ENCODE measurements at regions not wholly inside any gene's neighbourhood (a gene's known extent, or its start where the extent isn't known, plus 50 kb on each side); places are given as distances from the start of the nearest gene placed in this dataset.

DNA sequence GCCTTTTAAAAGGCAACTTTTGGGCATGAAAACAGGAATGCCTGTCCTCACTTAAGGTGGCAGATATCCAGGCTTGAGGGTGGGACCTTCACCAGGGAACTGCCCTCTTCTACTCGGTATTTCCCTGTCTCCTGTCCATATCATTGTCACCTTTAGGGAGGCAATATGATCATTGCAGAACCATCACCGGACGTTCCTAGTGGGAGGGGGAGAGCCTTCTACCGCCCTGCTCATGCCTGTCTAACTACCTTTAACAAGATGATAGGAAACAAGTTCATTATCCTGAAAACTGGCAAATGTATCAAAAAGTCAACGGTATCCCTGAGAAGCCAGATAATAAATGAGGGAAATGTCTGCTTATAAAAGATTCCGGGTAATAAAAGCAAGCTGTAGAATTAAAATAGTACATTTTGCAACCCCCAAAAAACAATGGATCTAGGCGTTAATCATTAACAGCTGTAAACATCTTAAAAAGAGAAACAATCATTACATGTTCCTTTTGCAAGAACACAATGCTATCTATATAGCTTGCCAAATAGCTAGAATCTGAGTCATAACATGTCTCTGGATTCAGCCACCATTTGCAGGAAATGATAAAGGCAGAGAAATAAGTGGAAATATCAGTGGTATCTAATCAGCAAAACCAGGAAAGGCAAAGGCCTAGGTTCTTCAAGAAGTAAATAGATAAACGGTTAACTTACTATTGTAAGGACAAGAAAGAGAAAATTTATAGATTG lies 852.9 kb upstream of the ADGRL4 start:
- DNase-seq (ENCODE audit: low read depth, low spot score): no peak

DNA sequence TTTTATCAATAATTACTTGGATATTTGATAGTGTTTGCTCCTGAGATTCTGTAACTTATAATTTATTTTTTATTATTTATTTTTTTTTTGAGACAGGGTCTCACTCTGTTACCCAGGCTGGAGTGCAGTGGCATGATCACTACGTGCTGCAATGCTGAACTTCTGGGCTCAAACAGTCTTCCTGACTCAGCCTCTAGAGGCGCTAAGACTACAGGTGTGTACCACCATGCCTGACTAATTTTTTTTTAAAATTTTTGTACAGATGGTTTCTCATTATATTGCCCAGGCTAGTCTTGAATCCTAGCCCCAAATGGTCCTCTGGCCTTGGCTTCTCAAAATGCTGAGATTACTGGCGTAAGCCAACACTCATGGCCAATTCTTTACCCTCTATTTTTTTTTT lies 845.5 kb upstream of the ADGRL4 start:
- DNase-seq (ENCODE audit: low read depth, low spot score): no peak

DNA sequence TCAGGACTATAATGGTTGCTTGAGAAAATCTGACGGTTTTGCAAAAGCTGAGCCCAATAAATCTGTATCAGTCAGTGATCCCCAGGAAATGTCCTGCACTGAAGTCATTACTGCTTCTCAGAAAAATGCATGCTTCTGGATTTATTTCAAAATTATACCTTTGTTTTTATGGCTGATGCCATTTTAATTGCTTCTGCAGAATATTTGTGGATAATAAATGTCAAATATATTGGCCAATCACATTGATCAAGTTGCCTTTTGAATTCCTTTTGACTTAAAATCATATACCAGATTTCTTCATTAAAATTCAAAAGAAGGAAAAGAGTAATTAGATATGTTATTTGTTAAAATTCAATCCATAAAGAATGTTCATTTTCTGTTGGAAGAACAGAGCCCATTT lies 842.9 kb upstream of the ADGRL4 start:
- no peak for DNase-seq (ENCODE audit: low read depth, low spot score)

DNA sequence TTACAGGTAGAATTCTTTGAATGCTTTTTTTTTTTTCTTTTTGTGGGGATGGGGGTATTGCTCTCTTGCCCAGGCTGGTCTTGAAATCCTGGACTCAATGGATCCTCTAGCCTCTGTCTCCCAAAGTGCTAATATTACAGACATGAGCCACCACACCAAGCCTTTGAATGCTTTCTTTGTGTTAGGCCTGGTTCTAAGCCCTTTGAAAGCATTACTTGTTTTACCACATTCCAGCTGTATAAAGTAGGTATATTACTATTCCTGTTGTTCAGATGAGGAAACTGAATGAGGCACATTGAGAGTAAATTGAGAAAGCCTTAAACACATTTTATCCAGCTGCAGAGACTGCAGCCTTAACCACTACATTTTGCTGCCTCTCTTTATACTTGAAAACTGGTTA lies 841.8 kb upstream of the ADGRL4 start:
- peak; percentile 20 for DNase-seq (ENCODE audit: low read depth, low spot score)

DNA sequence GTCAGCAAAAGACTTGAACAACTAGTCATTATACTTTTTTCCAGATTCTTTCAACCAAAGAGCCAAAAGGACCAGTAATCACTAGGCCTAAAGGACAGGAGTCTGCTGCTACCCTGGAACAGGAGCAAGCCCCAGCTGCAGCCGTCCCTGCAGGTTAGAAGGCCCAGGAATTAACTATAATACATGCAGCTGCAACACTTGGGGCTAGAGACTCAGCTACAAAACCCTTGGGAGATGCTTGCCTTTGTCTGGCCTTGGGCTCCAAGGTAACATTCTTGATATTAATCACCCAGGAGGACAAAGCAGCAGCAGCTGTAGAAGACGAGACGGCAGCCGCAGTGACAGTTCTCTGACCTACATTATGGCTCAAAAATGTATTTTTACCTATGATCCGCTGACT lies 841.2 kb upstream of the ADGRL4 start:
- DNase-seq (ENCODE audit: low read depth, low spot score): peak; percentile 14

DNA sequence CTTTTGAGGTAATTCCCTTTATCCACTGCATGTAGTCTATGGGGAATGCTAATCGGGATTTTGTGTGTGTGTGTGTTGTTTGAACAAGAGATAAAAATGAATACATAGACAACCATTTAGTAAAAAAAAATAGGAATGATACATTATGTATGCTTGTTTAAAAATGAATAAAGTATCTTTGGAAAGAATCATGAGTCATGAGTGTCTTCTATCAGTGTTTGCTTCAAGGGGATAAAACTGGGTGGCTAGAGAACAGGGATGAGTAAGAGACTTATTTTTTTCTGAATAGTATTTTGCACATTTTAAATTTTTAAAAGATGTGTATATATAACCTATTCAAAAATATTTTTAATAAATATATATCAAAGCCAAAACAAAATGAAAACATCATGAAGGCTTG lies 839.4 kb upstream of the ADGRL4 start:
- DNase-seq (ENCODE audit: low read depth, low spot score): no peak

DNA sequence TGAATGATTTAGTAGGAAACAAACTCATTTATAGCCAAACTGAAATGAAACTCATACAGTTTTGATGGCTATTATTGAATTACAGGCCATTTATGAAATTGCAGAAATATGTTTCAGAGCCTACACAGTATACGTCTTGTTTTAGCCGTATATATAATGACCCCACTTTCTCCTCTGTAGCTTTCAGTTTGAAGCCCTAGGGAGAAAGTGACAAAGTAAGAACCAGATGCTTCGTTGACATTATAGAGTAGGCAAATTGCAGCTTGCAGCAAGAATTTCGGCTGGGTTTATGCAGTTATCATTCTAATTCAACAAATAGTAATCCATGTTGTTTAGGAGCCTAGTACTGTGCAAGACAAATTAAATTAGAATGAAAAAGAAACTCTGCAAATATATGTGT lies 836.3 kb upstream of the ADGRL4 start:
- DNase-seq (ENCODE audit: low read depth, low spot score): no peak

DNA sequence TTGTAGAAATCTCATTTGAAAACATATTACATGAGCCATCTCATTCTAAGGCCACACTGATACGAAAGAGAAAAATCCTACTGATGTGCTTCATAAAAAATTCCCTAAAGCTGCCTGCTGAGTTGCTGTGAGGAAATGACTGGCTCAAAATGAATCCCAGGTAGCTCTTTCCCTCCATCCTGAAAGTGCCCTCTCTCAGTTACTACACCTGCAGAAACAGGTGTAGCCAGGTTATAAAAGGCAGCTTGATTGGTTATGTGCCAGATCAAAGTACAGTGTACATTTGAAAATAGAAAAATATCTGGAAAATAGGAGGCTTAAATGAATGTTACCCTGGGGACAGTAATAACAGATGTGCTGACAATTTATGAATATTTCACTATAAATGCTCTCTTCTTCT lies 833.4 kb upstream of the ADGRL4 start:
- DNase-seq (ENCODE audit: low read depth, low spot score): no peak

DNA sequence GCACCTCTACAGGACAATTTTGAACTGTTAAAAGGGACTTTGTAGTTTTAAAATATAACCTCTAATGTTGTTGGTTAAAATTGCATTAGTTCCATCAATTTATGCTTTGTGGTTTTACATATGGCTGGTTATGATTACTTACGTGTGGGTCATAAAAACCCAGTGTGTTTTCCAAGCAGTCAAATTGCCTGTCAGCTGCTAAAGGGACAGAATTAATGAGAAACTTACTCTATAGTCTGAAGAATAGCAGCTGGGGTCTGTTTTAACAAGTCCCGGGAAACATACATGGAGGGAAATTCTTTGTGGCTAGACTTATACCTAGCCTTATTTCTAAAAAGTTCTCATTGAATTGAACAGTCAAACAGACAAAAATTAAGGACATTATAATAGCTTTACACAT lies 820.9 kb upstream of the ADGRL4 start:
- DNase-seq (ENCODE audit: low read depth, low spot score): no peak

DNA sequence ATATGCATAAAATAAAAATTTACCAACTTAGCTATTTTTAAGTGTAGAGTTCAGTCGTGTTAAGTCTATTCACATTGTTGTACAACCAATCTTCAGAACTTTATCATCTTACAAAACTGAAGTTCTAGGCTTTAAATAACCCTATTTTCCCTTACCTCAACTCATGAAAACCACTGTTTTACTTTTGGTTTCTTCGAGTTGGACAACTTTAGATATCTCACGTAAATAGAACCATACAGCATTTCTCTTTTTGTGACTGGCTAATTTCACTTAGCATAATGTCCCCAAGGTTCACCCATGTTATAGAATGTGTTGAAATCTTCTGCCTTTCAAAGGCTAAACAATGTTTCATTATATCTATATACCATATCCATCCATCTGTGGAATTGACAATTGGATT lies 819.0 kb upstream of the ADGRL4 start:
- no peak for DNase-seq (ENCODE audit: low read depth, low spot score)

DNA sequence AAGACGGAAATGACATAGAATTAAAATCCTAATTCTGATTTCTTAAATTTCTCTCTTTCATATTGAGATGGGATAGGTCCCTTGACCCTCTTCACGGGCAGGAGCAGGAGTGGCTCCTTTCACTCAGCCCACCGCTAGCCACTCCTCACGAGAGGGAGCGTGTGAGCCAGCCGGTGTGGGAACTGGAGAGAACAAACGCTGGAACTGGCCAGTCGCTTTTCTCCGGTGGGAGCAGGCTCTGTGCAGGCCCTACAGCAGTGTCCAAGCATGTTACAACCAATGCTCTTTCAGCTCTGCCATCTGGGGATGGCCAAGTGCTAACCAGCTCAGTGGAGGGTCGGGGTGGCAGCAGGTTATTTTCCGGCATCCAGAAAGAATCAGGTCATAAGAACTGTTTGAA lies 815.5 kb upstream of the ADGRL4 start:
- no peak for DNase-seq (ENCODE audit: low read depth, low spot score)

DNA sequence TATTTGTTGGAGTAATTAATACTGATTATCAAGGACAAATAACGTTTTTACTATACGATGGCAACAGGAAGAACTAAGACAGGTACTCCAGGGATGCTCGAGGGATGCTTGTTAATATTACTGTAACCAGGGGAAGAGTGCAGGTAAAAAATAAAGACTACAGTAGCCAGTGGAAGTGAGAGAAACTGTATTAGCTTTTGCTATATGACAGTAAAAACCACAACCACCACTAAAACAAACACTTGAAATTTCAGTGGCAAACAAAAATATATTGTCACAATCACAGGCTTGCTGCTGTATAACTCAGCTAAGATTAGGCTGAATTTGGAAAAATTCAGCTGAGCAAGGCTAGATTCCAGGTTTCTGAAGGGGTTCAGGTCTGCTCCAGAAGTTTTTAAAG lies 812.6 kb upstream of the ADGRL4 start:
- DNase-seq (ENCODE audit: low read depth, low spot score): no peak

DNA sequence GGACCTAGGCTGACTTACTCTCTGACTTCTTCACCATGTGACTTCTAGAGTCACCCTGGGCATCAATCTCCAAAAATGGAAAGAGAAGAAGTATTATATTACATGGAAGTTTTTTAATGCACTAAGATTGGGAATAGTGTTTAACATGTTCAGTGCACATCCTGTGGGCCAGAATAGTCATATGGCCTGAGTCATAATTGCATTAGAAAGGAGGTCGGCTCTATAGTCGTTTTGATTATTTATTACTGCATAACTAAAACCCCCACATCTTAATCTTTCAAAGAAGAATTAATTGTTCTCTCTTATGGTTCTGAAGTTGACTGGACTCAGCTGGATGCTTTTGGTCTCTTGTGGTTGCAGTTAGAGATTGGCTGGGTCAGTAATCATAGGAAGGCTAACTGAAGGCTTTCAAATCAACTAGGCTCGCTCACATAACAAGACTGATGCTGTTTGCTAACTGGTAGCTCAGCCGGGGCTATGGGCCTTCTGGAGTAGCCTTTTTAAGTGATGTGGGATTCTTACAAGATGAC lies 810.6 kb upstream of the ADGRL4 start:
- no peak for DNase-seq (ENCODE audit: low read depth, low spot score)

DNA sequence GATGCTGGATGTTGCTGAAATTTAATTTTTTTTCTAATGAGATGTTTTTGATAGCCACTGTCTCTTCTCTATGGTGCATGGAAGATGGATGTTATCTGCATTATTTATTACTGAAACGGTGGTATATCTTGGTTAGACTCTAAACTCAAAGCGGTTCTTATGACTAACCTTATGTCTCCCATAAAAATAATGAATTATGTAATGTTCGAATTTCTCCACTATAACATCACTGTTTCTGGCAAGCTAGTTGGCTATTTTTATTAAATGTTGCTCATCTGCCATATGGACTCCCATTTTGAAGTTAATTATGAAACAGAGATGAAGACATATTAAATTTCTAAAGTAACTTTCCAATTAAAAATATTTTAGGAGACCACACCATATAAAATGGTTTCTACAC lies 808.6 kb upstream of the ADGRL4 start:
- no peak for DNase-seq (ENCODE audit: low read depth, low spot score)

DNA sequence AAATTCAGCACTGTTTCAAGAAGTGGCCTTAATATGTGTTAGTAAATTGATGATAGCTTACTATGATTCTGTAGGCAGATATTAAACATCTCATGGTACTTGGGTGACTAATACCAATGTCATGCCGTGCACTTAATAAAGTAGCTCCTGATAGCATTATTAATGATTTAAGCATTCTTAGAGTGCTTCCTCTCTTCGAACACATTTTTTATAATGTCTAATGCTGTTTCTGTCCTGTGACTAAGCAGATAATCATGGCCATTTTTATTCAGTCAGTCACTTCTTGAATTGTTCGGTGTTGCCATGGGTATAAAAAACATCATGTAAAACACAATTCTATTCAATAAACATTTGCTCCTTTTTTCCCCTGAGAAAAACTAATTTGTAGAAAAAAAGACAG lies 804.6 kb upstream of the ADGRL4 start:
- DNase-seq (ENCODE audit: low read depth, low spot score): no peak

DNA sequence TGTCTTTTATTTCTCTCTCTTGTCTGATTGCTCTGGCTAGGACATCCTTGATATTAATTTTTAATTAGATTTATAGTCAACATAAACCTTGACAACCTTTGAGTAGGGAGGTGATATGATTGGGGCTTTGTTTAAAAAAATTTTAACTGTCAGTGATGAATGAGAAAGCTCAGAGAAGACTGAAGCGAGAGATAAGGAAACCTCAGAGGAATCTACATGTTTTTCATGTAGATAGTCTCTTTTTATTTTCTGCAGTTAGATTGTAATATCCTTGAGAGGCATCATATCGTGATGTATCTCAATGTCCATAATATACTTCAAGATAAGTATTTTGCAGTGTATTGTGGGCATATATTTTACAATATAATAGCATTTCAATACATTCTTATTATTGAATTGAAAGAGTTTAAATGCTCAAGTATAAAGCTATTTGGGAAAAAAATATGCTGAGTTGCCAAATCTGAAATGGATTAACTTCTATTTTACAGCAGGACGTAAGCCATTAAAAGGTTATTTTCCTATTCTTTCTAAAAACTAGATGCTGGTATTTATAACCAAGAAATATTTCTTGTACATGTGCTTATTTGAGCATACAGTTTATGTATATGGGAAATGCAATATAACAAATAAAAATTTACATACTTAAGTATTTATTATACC lies 802.4 kb upstream of the ADGRL4 start:
- DNase-seq (ENCODE audit: low read depth, low spot score): no peak

DNA sequence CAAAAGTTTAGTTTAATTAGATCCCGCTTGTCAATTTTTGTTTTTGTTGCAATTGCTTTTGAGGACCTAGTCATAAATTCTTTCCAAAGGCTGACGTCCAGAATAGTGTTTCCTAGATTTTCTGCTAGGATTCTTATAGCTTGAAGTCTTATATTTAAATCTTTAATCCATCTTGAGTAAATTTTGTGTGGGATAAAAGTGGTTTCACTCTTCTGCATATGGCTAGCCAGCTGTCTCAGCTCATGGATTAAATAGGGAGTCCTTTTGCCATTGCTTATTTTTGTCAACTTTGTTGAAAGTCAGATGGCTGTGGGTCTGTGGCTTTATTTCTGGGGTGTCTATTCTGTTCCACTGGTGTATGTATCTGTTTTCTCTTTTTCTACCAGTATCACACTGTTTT lies 801.3 kb upstream of the ADGRL4 start:
- DNase-seq (ENCODE audit: low read depth, low spot score): no peak

DNA sequence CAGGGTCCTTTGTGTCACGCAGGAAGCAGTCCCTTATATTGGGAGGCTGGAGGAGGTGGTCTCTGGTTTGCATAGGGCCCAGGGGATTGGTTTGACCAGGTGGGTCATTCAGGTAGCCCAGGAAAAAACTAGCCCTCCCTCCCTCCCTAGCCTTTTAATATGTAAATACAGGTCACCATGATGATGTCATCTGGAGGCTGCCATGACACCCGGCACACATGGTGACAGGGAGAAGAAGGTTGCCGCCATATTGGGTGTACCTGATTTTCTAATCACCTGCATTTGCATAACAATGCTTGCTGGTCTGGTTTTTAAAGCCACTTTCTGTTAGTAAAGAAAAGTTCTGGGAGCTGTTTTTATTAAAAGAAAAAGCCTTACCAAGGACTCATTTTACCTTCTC lies 791.0 kb upstream of the ADGRL4 start:
- DNase-seq (ENCODE audit: low read depth, low spot score): peak; percentile 42

DNA sequence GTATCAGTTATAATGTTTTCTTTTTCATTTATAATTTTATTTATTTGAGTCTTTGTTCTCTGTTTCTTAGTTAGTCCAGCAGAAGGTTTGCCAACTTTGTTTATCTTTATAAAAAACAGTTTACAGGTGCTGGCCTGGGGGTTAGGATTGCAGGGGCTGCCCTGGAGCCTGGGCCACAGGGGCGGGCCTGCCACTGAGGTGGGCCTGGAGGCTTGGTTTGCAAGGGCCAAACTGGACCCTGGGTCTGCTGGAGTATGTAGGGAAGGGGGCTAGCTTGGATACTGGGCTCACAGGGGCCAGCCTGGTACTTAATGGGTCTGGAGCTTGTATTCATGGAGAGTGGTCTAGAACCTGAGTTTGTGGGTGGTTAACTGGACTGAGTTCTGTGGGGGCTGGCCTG lies 789.9 kb upstream of the ADGRL4 start:
- DNase-seq (ENCODE audit: low read depth, low spot score): no peak

DNA sequence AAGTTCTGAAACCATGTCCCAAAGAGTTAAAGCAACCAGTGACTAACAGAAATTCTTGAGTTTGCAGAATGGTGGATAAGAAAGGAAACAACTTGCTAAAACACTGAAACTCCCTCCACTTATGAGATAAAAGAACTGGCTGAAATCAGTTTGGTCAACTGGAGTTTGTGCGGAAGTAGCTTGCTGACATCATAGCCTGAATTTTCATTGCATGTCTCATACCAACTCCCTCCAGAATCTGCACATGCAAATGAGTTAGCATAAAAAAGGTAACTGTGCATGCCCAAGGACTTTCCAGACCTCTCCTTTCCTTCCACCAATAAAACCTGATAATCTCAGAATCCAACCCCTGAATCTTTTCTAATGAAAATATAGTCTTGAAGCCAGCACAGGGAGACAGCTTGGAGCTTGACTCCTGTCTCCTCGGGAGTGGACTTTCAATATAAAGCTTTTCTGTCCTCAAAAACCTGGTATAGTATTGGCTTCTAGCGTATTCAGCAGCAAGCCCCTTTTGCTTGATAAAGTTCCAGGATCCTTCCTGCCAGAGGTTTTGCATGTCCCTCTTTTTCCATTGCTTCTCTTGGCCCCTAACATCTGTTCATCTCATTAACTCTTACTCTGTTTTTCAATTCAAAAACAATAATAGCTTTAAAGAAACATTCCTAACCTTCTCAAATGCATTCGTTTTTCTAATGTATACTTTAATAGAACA lies 785.8 kb upstream of the ADGRL4 start:
- DNase-seq (ENCODE audit: low read depth, low spot score): no peak

DNA sequence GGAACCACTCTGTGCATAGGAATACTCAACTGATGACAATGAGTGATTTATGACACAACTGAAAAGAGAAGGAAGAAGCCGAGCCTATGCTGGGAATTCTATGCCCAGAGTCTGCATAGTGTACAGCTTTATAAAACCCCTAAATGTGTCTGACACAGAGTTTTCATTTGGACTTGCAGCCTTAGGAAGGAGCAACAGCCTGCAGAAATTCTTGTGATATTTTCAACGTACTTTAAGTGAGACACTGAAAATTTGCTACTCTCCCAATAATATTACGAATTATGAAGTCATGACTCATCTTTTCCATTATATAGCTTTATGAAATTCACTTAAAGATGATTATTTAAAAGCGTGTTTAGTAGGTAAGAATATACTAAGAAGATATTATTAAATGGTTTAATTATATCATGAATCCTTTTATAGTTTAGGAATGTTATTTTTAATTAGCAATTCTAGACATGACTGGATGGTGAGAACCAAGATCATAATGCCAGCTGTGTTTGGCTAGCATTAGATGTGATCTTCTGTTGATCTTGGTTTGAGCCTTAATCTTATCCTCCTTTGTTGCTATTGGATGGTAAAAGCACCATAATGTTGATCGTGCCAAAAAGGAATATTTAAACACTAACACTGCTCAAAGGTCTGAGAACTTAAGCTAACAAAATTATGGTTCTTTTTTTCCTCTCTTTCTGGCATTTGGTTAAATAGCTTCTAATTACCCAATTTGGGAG lies 785.1 kb upstream of the ADGRL4 start:
- DNase-seq (ENCODE audit: low read depth, low spot score): no peak

DNA sequence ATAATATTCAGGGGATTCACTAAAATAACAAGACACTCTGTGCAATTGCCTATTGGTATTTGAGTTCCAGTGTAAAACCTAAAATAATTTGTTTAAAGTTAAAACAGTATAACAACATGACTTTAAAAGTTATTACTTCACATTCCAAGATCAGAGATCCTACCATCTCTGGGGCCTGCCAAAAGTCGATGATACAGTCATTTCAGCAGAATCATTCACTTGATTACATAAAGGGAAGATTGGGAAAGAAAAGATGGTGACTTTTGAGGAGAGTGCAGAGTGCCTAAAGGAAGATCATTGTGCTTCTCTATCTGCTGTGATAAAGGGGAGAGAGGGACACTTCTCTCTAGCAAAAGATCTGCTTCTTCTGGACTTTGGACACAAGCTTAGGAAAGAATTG lies 784.4 kb upstream of the ADGRL4 start:
- no peak for DNase-seq (ENCODE audit: low read depth, low spot score)

Measured in ELF-1 (cell line).